ENCODE measurements at regions not wholly inside any gene's neighbourhood (a gene's known extent, or its start where the extent isn't known, plus 50 kb on each side); places are given as distances from the start of the nearest gene placed in this dataset.

DNA sequence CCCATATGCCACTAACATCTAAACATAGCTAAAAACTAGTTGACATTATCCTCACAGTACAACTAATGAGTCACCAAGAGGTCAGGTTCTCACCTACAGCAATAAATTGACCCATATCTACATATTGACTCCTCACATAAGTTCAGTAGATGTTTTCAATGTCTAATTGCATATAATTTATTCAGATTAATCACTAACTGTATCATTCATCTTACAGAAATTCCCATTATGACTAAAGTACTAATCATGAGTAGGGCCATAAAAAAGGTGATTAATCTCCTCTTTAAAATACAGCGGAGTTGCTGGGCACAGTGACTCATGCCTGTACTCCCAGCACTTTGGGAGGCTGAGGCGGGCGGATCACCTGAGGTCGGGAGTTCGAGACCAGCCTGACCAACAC, 82.4 kb upstream of the ST3GAL6 start:
- H3K4me3 ChIP-seq (ENCODE audit: insufficient read depth, low read depth, low read length), result no peak overlapping the region
- no peak overlapping the region for H2BK120ac ChIP-seq (ENCODE audit: low read depth, low read length)
- ChIA-PET CTCF (interaction anchor here (0.6 kb wide), 1 partner anchor 19 kb away, joined by 5 read pairs; no protein-coding TSS in a partner anchor), POLR2A (ENCODE audit: unreplicated experiment) (no interaction called here)
- no CpG with 5 or more reads among the region's 5 CpGs for WGBS, 2 experiments (ENCODE audit: extremely low coverage in 2 of 2, insufficient read length in 1 of 2)
- no peak overlapping the region for H3K14ac ChIP-seq (replicated peaks; ENCODE audit: low read depth, low read length)
- ATAC-seq (ENCODE audit: low read depth) (no peak), DNase-seq (peak; percentile 20)
- no peak overlapping the region for H2BK20ac ChIP-seq (ENCODE audit: low read depth, low read length)
- no peaks in the 10 kb centered on the region for H3K9me3 ChIP-seq (ENCODE audit: control insufficient read depth, insufficient read depth, low read length)
- no peak overlapping the region for H2BK15ac ChIP-seq (ENCODE audit: low read depth, low read length)
- H3K9ac ChIP-seq (ENCODE audit: low read depth, low read length), result no peak overlapping the region
- in situ Hi-C loops (cut with MboI; ENCODE audit: low sequenced_read_pairs) (no loop called here), dilution Hi-C loops (cut with HindIII; ENCODE audit: low sequenced_read_pairs, unreplicated experiment) (no loop called here), intact Hi-C loops (cut with micrococcal nuclease) (no loop called here)
- no peak overlapping the region for H2AK5ac ChIP-seq (ENCODE audit: low read depth, low read length)
- no peaks in the 10 kb centered on the region for H3K27me3 ChIP-seq (ENCODE audit: control insufficient read depth, insufficient read depth, low read length)
- H3K9me1 ChIP-seq (ENCODE audit: insufficient read depth, low read length), result no peaks in the 10 kb centered on the region
- no TSS peak for BruUV-seq (replicated peaks)
- H4K20me1 ChIP-seq (ENCODE audit: insufficient read depth, low read length), result no peaks in the 10 kb centered on the region
- no peak overlapping the region for H4K91ac ChIP-seq (ENCODE audit: insufficient read depth, low read depth, low read length)
- no peak overlapping the region for H2AK9ac ChIP-seq (replicated peaks; ENCODE audit: low read depth, low read length, poor library complexity)
- H3K27ac ChIP-seq (ENCODE audit: insufficient read depth, low read length), result no peak overlapping the region
- H4K8ac ChIP-seq (ENCODE audit: low read depth in 2 of 2, low read length in 2 of 2), result no peak overlapping the region
- H3K36me3 ChIP-seq (ENCODE audit: control insufficient read depth, insufficient read depth, low read length), result no peaks in the 10 kb centered on the region
- no peak overlapping the region for H2AFZ ChIP-seq (replicated peaks; ENCODE audit: low read length, poor library complexity)
- H2BK5ac ChIP-seq (ENCODE audit: low read depth, low read length, poor library complexity, severe bottlenecking), result no peak overlapping the region
- H4K5ac ChIP-seq (ENCODE audit: low read depth, low read length), result no peak overlapping the region
- H3K18ac ChIP-seq (ENCODE audit: low read depth, low read length), result no peak overlapping the region
- no peak overlapping the region for H3K4me2 ChIP-seq (ENCODE audit: low read depth, low read length)
- H3K79me1 ChIP-seq (ENCODE audit: low read depth in 1 of 2, low read length in 2 of 2), result no peaks in the 10 kb centered on the region
- no peak overlapping the region for H3K56ac ChIP-seq (ENCODE audit: extremely low read depth, insufficient read depth, low read length)
- no peak overlapping the region for H3K4ac ChIP-seq (ENCODE audit: low read depth, low read length)
- H3K4me1 ChIP-seq (ENCODE audit: control insufficient read depth, insufficient read depth, low read length), result no peaks in the 10 kb centered on the region
- H3K23ac ChIP-seq (ENCODE audit: low read depth, low read length), result no peak overlapping the region
- TF ChIP-seq, protein P1, sequence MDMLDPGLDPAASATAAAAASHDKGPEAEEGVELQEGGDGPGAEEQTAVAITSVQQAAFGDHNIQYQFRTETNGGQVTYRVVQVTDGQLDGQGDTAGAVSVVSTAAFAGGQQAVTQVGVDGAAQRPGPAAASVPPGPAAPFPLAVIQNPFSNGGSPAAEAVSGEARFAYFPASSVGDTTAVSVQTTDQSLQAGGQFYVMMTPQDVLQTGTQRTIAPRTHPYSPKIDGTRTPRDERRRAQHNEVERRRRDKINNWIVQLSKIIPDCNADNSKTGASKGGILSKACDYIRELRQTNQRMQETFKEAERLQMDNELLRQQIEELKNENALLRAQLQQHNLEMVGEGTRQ (IDR thresholded peaks at IDR 0.05; ENCODE audit: low read depth, low read length), result no peak
- no peak for TF ChIP-seq RAD21 (IDR thresholded peaks at IDR 0.05; ENCODE audit: low read length)
- no peak for TF ChIP-seq MAZ (IDR thresholded peaks at IDR 0.05; ENCODE audit: borderline replicate concordance, low read depth, low read length)
- TF ChIP-seq CEBPB (IDR thresholded peaks at IDR 0.05; ENCODE audit: low read depth, low read length), result no peak
- no peak for TF ChIP-seq MXI1 (IDR thresholded peaks at IDR 0.05; ENCODE audit: borderline replicate concordance, low read depth, low read length)
- TF ChIP-seq BHLHE40 (IDR thresholded peaks at IDR 0.05; ENCODE audit: low read depth, low read length), result no peak
